ENCODE measurements at regions not wholly inside any gene's neighbourhood (a gene's known extent, or its start where the extent isn't known, plus 50 kb on each side); places are given as distances from the start of the nearest gene placed in this dataset.

- H3K4me2 ChIP-seq (ENCODE audit: low read length) = no peak overlapping the region
- no peak overlapping the region for H3K4me3 ChIP-seq (ENCODE audit: insufficient read depth, low read depth, low read length)
- H3K27me3 Mint-ChIP-seq (ENCODE audit: low read depth, unreplicated experiment) = no peaks in the 10 kb centered on the region
- no peak for FAIRE-seq
- no peaks in the 10 kb centered on the region for H4K20me1 ChIP-seq (ENCODE audit: insufficient read depth, low read length)
- TF ChIP-seq CTCF (IDR thresholded peaks at IDR 0.05; ENCODE audit: insufficient read depth, low read depth, low read length) (no peak), EZH2 (IDR thresholded peaks at IDR 0.05; ENCODE audit: insufficient read depth, low read length) (no peak)
- no peak overlapping the region for H3K4me3 Mint-ChIP-seq (ENCODE audit: unreplicated experiment)
- no peaks in the 10 kb centered on the region for H3K9me3 Mint-ChIP-seq (ENCODE audit: unreplicated experiment)
- H3K27ac ChIP-seq (ENCODE audit: low read depth, low read length) = no peak overlapping the region
- DNase-seq (ENCODE audit: low read depth) = peak; percentile 52
- H3K9ac ChIP-seq (ENCODE audit: low read length) = no peak overlapping the region
- H3K4me1 ChIP-seq (ENCODE audit: insufficient read depth, low read length) = no peaks in the 10 kb centered on the region
- no peaks in the 10 kb centered on the region for H3K36me3 ChIP-seq (ENCODE audit: insufficient read depth, low read length)
- H3K79me2 ChIP-seq (ENCODE audit: insufficient read depth, low read length) = no peaks in the 10 kb centered on the region
- peaks cover 2% of the 10 kb centered on the region for H3K9me3 ChIP-seq (ENCODE audit: insufficient read depth, low read depth, low read length)
- H3K36me3 Mint-ChIP-seq (ENCODE audit: low read depth, unreplicated experiment) = no peaks in the 10 kb centered on the region
- H3K4me1 Mint-ChIP-seq (ENCODE audit: low read depth, unreplicated experiment) = peaks cover 5% of the 10 kb centered on the region
- no peak overlapping the region for H2AFZ ChIP-seq (ENCODE audit: low read depth, low read length)
- H3K27me3 ChIP-seq (ENCODE audit: insufficient read depth, low read length) = no peaks in the 10 kb centered on the region
- no peak overlapping the region for H3K27ac Mint-ChIP-seq (ENCODE audit: unreplicated experiment)
Observed at GRCh38 chr11:103546236-103546635, 437.0 kb downstream of the DYNC2H1 start.

GRCh38 chr11:103547024-103547423, 437.8 kb downstream of the DYNC2H1 start:
- Mint-ChIP-seq H3K9me3 (ENCODE audit: unreplicated experiment) (no peaks in the 10 kb centered on the region), H3K36me3 (ENCODE audit: low read depth, unreplicated experiment) (no peaks in the 10 kb centered on the region), H3K27ac (ENCODE audit: unreplicated experiment) (no peak overlapping the region), H3K27me3 (ENCODE audit: low read depth, unreplicated experiment) (no peaks in the 10 kb centered on the region), H3K4me1 (ENCODE audit: low read depth, unreplicated experiment) (peaks cover 6% of the 10 kb centered on the region), H3K4me3 (ENCODE audit: unreplicated experiment) (no peak overlapping the region)
- Histone ChIP-seq H3K27ac (ENCODE audit: low read depth, low read length) (no peak overlapping the region), H3K4me2 (ENCODE audit: low read length) (no peak overlapping the region), H3K27me3 (ENCODE audit: insufficient read depth, low read length) (no peaks in the 10 kb centered on the region), H3K79me2 (ENCODE audit: insufficient read depth, low read length) (no peaks in the 10 kb centered on the region), H3K4me3 (ENCODE audit: insufficient read depth, low read depth, low read length) (no peak overlapping the region), H3K9me3 (ENCODE audit: insufficient read depth, low read depth, low read length) (no peaks in the 10 kb centered on the region), H2AFZ (ENCODE audit: low read depth, low read length) (no peak overlapping the region), H4K20me1 (ENCODE audit: insufficient read depth, low read length) (no peaks in the 10 kb centered on the region), H3K4me1 (ENCODE audit: insufficient read depth, low read length) (no peaks in the 10 kb centered on the region), H3K36me3 (ENCODE audit: insufficient read depth, low read length) (no peaks in the 10 kb centered on the region), H3K9ac (ENCODE audit: low read length) (no peak overlapping the region)
- FAIRE-seq (no peak), DNase-seq (ENCODE audit: low read depth) (no peak)
- TF ChIP-seq CTCF (IDR thresholded peaks at IDR 0.05; ENCODE audit: insufficient read depth, low read depth, low read length) = no peak
- TF ChIP-seq EZH2 (IDR thresholded peaks at IDR 0.05; ENCODE audit: insufficient read depth, low read length) = no peak

GRCh38 chr11:103547691-103548090, 438.5 kb downstream of the DYNC2H1 start:
- peaks cover 8% of the 10 kb centered on the region for H3K4me1 Mint-ChIP-seq (ENCODE audit: low read depth, unreplicated experiment)
- H3K27ac Mint-ChIP-seq (ENCODE audit: unreplicated experiment) = no peak overlapping the region
- H3K9me3 Mint-ChIP-seq (ENCODE audit: unreplicated experiment) = no peaks in the 10 kb centered on the region
- Histone ChIP-seq H3K27ac (ENCODE audit: low read depth, low read length) (no peak overlapping the region), H3K4me1 (ENCODE audit: insufficient read depth, low read length) (no peaks in the 10 kb centered on the region), H4K20me1 (ENCODE audit: insufficient read depth, low read length) (no peaks in the 10 kb centered on the region), H3K79me2 (ENCODE audit: insufficient read depth, low read length) (no peaks in the 10 kb centered on the region), H3K4me3 (ENCODE audit: insufficient read depth, low read depth, low read length) (no peak overlapping the region), H3K27me3 (ENCODE audit: insufficient read depth, low read length) (no peaks in the 10 kb centered on the region), H2AFZ (ENCODE audit: low read depth, low read length) (no peak overlapping the region), H3K9ac (ENCODE audit: low read length) (no peak overlapping the region), H3K36me3 (ENCODE audit: insufficient read depth, low read length) (no peaks in the 10 kb centered on the region), H3K4me2 (ENCODE audit: low read length) (no peak overlapping the region), H3K9me3 (ENCODE audit: insufficient read depth, low read depth, low read length) (no peaks in the 10 kb centered on the region)
- DNase-seq (ENCODE audit: low read depth) (no peak), FAIRE-seq (no peak)
- TF ChIP-seq EZH2 (IDR thresholded peaks at IDR 0.05; ENCODE audit: insufficient read depth, low read length) = no peak
- no peak for TF ChIP-seq CTCF (IDR thresholded peaks at IDR 0.05; ENCODE audit: insufficient read depth, low read depth, low read length)
- no peak overlapping the region for H3K4me3 Mint-ChIP-seq (ENCODE audit: unreplicated experiment)
- no peaks in the 10 kb centered on the region for H3K36me3 Mint-ChIP-seq (ENCODE audit: low read depth, unreplicated experiment)
- H3K27me3 Mint-ChIP-seq (ENCODE audit: low read depth, unreplicated experiment) = no peaks in the 10 kb centered on the region
